Endothelial cell of umbilical vein (primary cell): ENCODE measurements at regions not wholly inside any gene's neighbourhood (a gene's known extent, or its start where the extent isn't known, plus 50 kb on each side); places are given as distances from the start of the nearest gene placed in this dataset.

Source experiments
- BruUV-seq: library from RNA; stranded (reverse); fragments of 400-500 nt; replicated peaks from 2 replicates; lab custom pipeline; 2021; lab: Mats Ljungman, UMichigan
- CTCF ChIA-PET: fragments of 300-600, 350-600 bp; sonication (Branson Sonifier 250); formaldehyde crosslinking; loops from one replicate; lab custom pipeline; 2021; ENCODE audit warnings: antibody characterized with exemption, inconsistent platforms; lab: Charles Lee
- POLR2A ChIA-PET: fragments of 300-600, 350-600 bp; sonication (Branson Sonifier 250); formaldehyde crosslinking; loops from one replicate; lab custom pipeline; 2021; ENCODE audit warnings: antibody characterized with exemption, inconsistent platforms; lab: Charles Lee
- DNase-seq: peaks from one replicate; pipeline ENCODE4 v3.0.0-alpha.2; 2011; ENCODE audit warnings: low read depth, low spot score
- FAIRE-seq: peaks from 2 replicates; lab custom pipeline; 2011; peaks lifted over from hg19 to GRCh38; lab: Jason Lieb, UNC
- H2AFZ ChIP-seq: 2 replicates; pipeline ENCODE4 v1.6.0; 2012; ENCODE audit warnings: low read depth, low read length, control low read depth, inconsistent platforms
- H3K27ac ChIP-seq: 2 replicates; pipeline ENCODE4 v1.5.1; 2011; ENCODE audit warnings: low read depth, mild to moderate bottlenecking, control low read depth, low read length, moderate library complexity; ENCODE audit not compliant: insufficient read depth
- H3K27me3 ChIP-seq, 2 experiments: 2 replicates each; pipeline versions ENCODE4 v1.6.0 to v1.6.1; 2011; ENCODE audit warnings: low read length in 2 of 2, mixed read lengths in 1 of 2; ENCODE audit not compliant: control insufficient read depth in 2 of 2, insufficient read depth in 2 of 2
- H3K36me3 ChIP-seq, 2 experiments: 2 replicates in 1 of 2; 3 replicates in 1 of 2; pipeline ENCODE4 v1.5.1; 2011; ENCODE audit warnings: low read length in 2 of 2, mild to moderate bottlenecking in 1 of 2, moderate library complexity in 1 of 2; ENCODE audit not compliant: control insufficient read depth in 2 of 2, insufficient read depth in 2 of 2; ENCODE audit errors: extremely low read depth in 1 of 2
- H3K4me1 ChIP-seq: 3 replicates; pipeline ENCODE4 v1.5.1; 2011; ENCODE audit warnings: mild to moderate bottlenecking, low read length; ENCODE audit not compliant: control insufficient read depth, insufficient read depth; ENCODE audit errors: extremely low read depth
- H3K4me2 ChIP-seq: 2 replicates; pipeline ENCODE4 v1.6.1; 2011; ENCODE audit warnings: low read length, control low read depth, mixed read lengths; ENCODE audit not compliant: insufficient read depth
- H3K4me3 ChIP-seq, 3 experiments: fragments of 200-600 bp in 1 of 3; sonication (generic), shearing (Covaris generic) in 1 of 3; replicated peaks in 1 of 3; 2 replicates each; pipeline ENCODE4 v1.5.1; 2011 to 2016; ENCODE audit warnings: control low read depth in 3 of 3, low read length in 3 of 3, mild to moderate bottlenecking in 2 of 3, inconsistent platforms in 1 of 3, low read depth in 1 of 3, moderate library complexity in 1 of 3; ENCODE audit not compliant: insufficient read depth in 1 of 3
- H3K79me2 ChIP-seq: 2 replicates; pipeline ENCODE4 v1.6.0; 2012; ENCODE audit warnings: low read length, inconsistent platforms; ENCODE audit not compliant: control insufficient read depth, insufficient read depth
- H3K9ac ChIP-seq: replicated peaks from 2 replicates; pipeline ENCODE3; 2011; ENCODE audit warnings: low read length, control low read depth; ENCODE audit not compliant: insufficient read depth; ENCODE audit errors: extremely low read depth
- H3K9me1 ChIP-seq: replicated peaks from 3 replicates; pipeline ENCODE4 v1.6.0; 2011; ENCODE audit warnings: mild to moderate bottlenecking, low read length; ENCODE audit not compliant: control insufficient read depth, insufficient read depth; ENCODE audit errors: extremely low read depth
- H3K9me3 ChIP-seq: replicated peaks from 2 replicates; pipeline ENCODE4 v1.5.1; 2012; ENCODE audit warnings: low read length, inconsistent platforms; ENCODE audit not compliant: control insufficient read depth, insufficient read depth
- H4K20me1 ChIP-seq: replicated peaks from 2 replicates; pipeline ENCODE3; 2011; ENCODE audit warnings: mild to moderate bottlenecking, low read length; ENCODE audit not compliant: control insufficient read depth, insufficient read depth; ENCODE audit errors: extremely low read depth
- EZH2 ChIP-seq: IDR thresholded peaks from 2 replicates; pipeline ENCODE4 v1.6.1; 2012; ENCODE audit warnings: borderline replicate concordance, low read depth, mild to moderate bottlenecking, moderate library complexity, low read length, inconsistent platforms; ENCODE audit not compliant: severe bottlenecking
- GATA2 ChIP-seq: IDR thresholded peaks from 2 replicates; pipeline ENCODE4 v1.7.0; 2011; ENCODE audit warnings: low read depth, mild to moderate bottlenecking, moderate library complexity, mixed read lengths, low read length; ENCODE audit not compliant: insufficient read length, insufficient read depth
- dilution Hi-C: fragments of 300-500 bp; cut with MboI; formaldehyde crosslinking; loops from one replicate; pipeline ENCODE4 v1.15.0; 2019; ENCODE audit warnings: low sequenced_read_pairs; ENCODE audit not compliant: extremely low pct_ligation_motif_present
- intact Hi-C: fragments of 100-400 bp; cut with micrococcal nuclease; formaldehyde crosslinking; loops from one replicate; pipeline ENCODE4 v1.10.0; 2022

GRCh38 chr1:172814428-172814827, 155.5 kb downstream of the FASLG start:
- intact Hi-C loops, result no loop called here
- DNase-seq (no peak), FAIRE-seq (no peak)
- dilution Hi-C loops, result no loop called here
- no peak for TF ChIP-seq GATA2
- Histone ChIP-seq H3K36me3 (no peaks in the 10 kb centered on the region), H3K9me3 (no peaks in the 10 kb centered on the region), H4K20me1 (no peaks in the 10 kb centered on the region), H3K4me3 (no peak overlapping the region), H3K9me1 (no peaks in the 10 kb centered on the region), H3K27me3 (no peaks in the 10 kb centered on the region), H3K79me2 (no peaks in the 10 kb centered on the region), H3K4me1 (no peaks in the 10 kb centered on the region), H3K9ac (no peak overlapping the region), H2AFZ (no peak overlapping the region), H3K27ac (no peak overlapping the region), H3K4me2 (no peak overlapping the region)
- ChIA-PET POLR2A (no interaction called here), CTCF (no interaction called here)
- no TSS peak for BruUV-seq

DNA sequence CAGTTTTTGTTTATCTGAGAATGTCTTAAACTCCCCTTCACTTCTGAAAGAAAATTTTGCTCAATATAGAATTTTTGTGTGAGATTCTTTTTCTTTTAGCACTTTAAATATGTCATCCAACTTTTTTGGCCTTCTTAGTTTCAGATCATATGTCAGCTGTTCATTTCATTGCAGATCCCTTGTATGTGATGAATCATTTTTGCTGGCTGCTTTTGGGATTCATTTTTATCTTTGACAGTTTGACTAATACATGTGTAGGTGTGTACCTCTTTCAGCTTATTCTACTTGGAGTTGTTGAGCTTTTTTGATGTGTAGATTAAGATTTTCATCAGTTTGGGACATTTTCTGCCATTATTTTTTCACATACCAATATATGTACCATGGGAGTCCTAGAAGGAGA, 156.8 kb downstream of the FASLG start:
- no peak overlapping the region for H3K4me2 ChIP-seq
- no peaks in the 10 kb centered on the region for H3K27me3 ChIP-seq
- no peaks in the 10 kb centered on the region for H3K9me1 ChIP-seq
- intact Hi-C loops (no loop called here), dilution Hi-C loops (no loop called here)
- no peak overlapping the region for H2AFZ ChIP-seq
- no peaks in the 10 kb centered on the region for H4K20me1 ChIP-seq
- no peak overlapping the region for H3K4me3 ChIP-seq
- H3K9ac ChIP-seq, result no peak overlapping the region
- H3K79me2 ChIP-seq, result no peaks in the 10 kb centered on the region
- ChIA-PET CTCF (interaction anchor here (1.6 kb wide), 1 partner anchor 71 kb away, joined by 4 read pairs; no protein-coding TSS in a partner anchor), POLR2A (no interaction called here)
- FAIRE-seq (no peak), DNase-seq (no peak)
- BruUV-seq, result no TSS peak
- TF ChIP-seq EZH2, result no peak
- no peaks in the 10 kb centered on the region for H3K9me3 ChIP-seq
- no peak overlapping the region for H3K27ac ChIP-seq
- no peaks in the 10 kb centered on the region for H3K4me1 ChIP-seq
- H3K36me3 ChIP-seq, result no peaks in the 10 kb centered on the region
